Activated CD4-positive, alpha-beta T cell treated with anti-CD3 and anti-CD28 coated beads for 36 hours (primary cell): ENCODE measurements at regions not wholly inside any gene's neighbourhood (a gene's known extent, or its start where the extent isn't known, plus 50 kb on each side); places are given as distances from the start of the nearest gene placed in this dataset.

Experiments
- ATAC-seq: fragments of 200-7000 bp; cut with Tn5 transposase; one replicate; pipeline ENCODE4 v1.10.0; 2021; ENCODE audit warnings: mild to moderate bottlenecking, moderate library complexity
- CTCF ChIA-PET: fragments of 350-600 bp; sonication (Branson Sonifier 250); formaldehyde crosslinking; loops from one replicate; lab custom pipeline; 2021; ENCODE audit warnings: antibody characterized with exemption; lab: Charles Lee
- POLR2A ChIA-PET: fragments of 350-600 bp; sonication (Branson Sonifier 250); formaldehyde crosslinking; loops from one replicate; lab custom pipeline; 2021; ENCODE audit warnings: antibody characterized with exemption, inconsistent platforms; lab: Charles Lee
- DNase-seq: peaks from one replicate; pipeline ENCODE4 v3.0.0-alpha.2; 2020
- H3K27ac Mint-ChIP-seq: one replicate; pipeline ENCODE4 v1.8.0; 2021; ENCODE audit warnings: mixed read lengths
- H3K27me3 Mint-ChIP-seq: one replicate; pipeline ENCODE4 v1.8.0; 2021; ENCODE audit warnings: mixed read lengths
- H3K36me3 Mint-ChIP-seq: one replicate; pipeline ENCODE4 v1.8.0; 2021; ENCODE audit warnings: low read depth, mixed read lengths
- H3K4me1 Mint-ChIP-seq: one replicate; pipeline ENCODE4 v1.8.0; 2021; ENCODE audit warnings: mixed read lengths
- H3K4me3 Mint-ChIP-seq: one replicate; pipeline ENCODE4 v1.8.0; 2021; ENCODE audit warnings: mild to moderate bottlenecking, moderate library complexity, mixed read lengths
- H3K9me3 Mint-ChIP-seq: one replicate; pipeline ENCODE4 v1.8.0; 2021; ENCODE audit warnings: low read depth, mixed read lengths
- intact Hi-C, 2 experiments: fragments of 100-400 bp; cut with DNase I in 1 of 2; cut with micrococcal nuclease in 1 of 2; formaldehyde crosslinking; loops; one replicate each; pipeline versions ENCODE4 v1.14.2 to v1.15.1; 2022 to 2024; cut with DNase I, micrococcal nuclease

- ChIA-PET POLR2A (no interaction called here), CTCF (interaction anchor here (0.7 kb wide), 1 partner anchor 242 kb away, joined by 4 read pairs; no protein-coding TSS in a partner anchor)
- no peaks in the 10 kb centered on the region for H3K36me3 Mint-ChIP-seq
- ATAC-seq (no peak), DNase-seq (no peak)
- H3K4me3 Mint-ChIP-seq = no peak overlapping the region
- H3K9me3 Mint-ChIP-seq = no peaks in the 10 kb centered on the region
- H3K27me3 Mint-ChIP-seq = no peaks in the 10 kb centered on the region
- no peak overlapping the region for H3K27ac Mint-ChIP-seq
- intact Hi-C loops = no loop called here
- no peaks in the 10 kb centered on the region for H3K4me1 Mint-ChIP-seq
Measured at GRCh38 chr10:121096617-121097431, 245.7 kb downstream of the WDR11 start.

- H3K4me1 Mint-ChIP-seq = no peaks in the 10 kb centered on the region
- intact Hi-C loops = no loop called here
- no peak overlapping the region for H3K27ac Mint-ChIP-seq
- H3K27me3 Mint-ChIP-seq = no peaks in the 10 kb centered on the region
- DNase-seq = no peak
- ATAC-seq = no peak
- no peaks in the 10 kb centered on the region for H3K9me3 Mint-ChIP-seq
- ChIA-PET POLR2A (no interaction called here), CTCF (no interaction called here)
- no peak overlapping the region for H3K4me3 Mint-ChIP-seq
- H3K36me3 Mint-ChIP-seq = no peaks in the 10 kb centered on the region
Measured at GRCh38 chr10:121098211-121098610, 247.0 kb downstream of the WDR11 start.

DNA sequence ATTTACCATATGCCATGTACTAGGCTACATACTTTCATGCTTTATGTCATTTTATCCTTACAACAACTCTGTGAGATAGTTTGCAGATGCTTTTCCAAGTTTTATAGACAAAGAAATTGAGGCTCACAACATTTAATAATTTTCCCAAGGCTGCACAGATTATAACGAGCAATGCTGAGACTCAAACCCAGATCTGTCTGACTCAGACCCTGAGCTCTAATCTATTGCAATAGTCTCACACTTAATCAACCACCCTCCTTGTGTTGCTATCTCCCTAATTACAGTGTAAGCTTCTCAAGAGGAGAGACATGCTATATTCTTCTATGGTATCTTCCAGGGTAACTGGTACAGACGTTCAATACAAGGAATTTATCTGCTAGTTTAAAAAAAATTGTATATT lies 247.6 kb downstream of the WDR11 start:
- Mint-ChIP-seq H3K4me3 (no peak overlapping the region), H3K4me1 (no peaks in the 10 kb centered on the region), H3K36me3 (no peaks in the 10 kb centered on the region), H3K27me3 (no peaks in the 10 kb centered on the region), H3K9me3 (no peaks in the 10 kb centered on the region), H3K27ac (no peak overlapping the region)
- ChIA-PET POLR2A (no interaction called here), CTCF (no interaction called here)
- ATAC-seq (no peak), DNase-seq (no peak)
- intact Hi-C loops = no loop called here

DNA sequence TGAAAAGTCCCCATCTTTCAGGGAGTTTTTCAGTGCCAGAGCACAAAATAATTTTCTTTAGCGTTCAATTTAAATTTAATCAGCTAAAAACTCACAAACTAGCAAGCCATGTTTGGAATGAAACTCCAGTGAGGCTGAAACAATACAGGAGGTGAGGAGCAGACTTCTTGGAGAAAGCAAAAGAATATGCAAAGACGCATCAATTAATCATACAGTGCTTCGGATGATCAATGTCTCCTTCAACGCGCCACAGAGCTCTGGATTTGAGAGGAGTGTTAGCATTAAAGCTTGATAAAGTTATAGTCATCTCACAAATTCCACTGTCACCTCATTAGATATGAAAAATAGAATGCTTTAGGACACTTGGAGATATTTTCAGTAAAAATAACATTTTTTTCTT lies 248.0 kb downstream of the WDR11 start:
- no peaks in the 10 kb centered on the region for H3K36me3 Mint-ChIP-seq
- intact Hi-C loops = no loop called here
- no peak for ATAC-seq
- H3K9me3 Mint-ChIP-seq = no peaks in the 10 kb centered on the region
- no peak overlapping the region for H3K27ac Mint-ChIP-seq
- H3K4me1 Mint-ChIP-seq = no peaks in the 10 kb centered on the region
- H3K4me3 Mint-ChIP-seq = no peak overlapping the region
- POLR2A ChIA-PET = no interaction called here
- no peak for DNase-seq
- CTCF ChIA-PET = no interaction called here
- H3K27me3 Mint-ChIP-seq = no peaks in the 10 kb centered on the region

GRCh38 chr10:121099592-121099991 lies 248.4 kb downstream of the WDR11 start:
- H3K27ac Mint-ChIP-seq = no peak overlapping the region
- POLR2A ChIA-PET = no interaction called here
- H3K36me3 Mint-ChIP-seq = no peaks in the 10 kb centered on the region
- no peak for ATAC-seq
- no peak overlapping the region for H3K4me3 Mint-ChIP-seq
- CTCF ChIA-PET = no interaction called here
- no peak for DNase-seq
- no peaks in the 10 kb centered on the region for H3K9me3 Mint-ChIP-seq
- intact Hi-C loops = no loop called here
- H3K4me1 Mint-ChIP-seq = no peaks in the 10 kb centered on the region
- H3K27me3 Mint-ChIP-seq = no peaks in the 10 kb centered on the region

- CTCF ChIA-PET = no interaction called here
- no peak overlapping the region for H3K4me3 Mint-ChIP-seq
- no peaks in the 10 kb centered on the region for H3K36me3 Mint-ChIP-seq
Measured at GRCh38 chr10:121101561-121101960, 250.4 kb downstream of the WDR11 start.

DNA sequence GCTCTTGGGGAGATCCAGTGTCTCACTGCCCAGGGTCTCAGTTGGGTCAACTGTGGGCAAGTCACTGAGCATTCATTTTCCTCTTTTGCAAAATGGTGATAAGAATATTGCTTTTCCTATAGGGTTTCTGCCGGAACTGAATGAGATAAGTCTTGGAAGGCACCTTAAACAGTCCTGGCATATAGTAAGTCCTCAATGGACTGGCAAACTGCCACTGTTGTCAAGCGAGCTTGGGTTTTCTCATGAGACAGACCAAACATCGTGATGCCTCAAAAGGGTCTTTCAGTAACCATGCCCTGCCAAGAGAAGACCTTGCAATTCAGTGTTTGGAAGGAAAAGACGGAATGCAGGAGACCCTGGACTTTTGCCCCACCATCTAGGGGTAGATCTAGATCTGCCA lies 251.5 kb downstream of the WDR11 start:
- H3K4me3 Mint-ChIP-seq = no peak overlapping the region
- H3K36me3 Mint-ChIP-seq = no peaks in the 10 kb centered on the region
- intact Hi-C loops = no loop called here
- CTCF ChIA-PET = no interaction called here
- no peak for ATAC-seq
- no peak overlapping the region for H3K27ac Mint-ChIP-seq
- POLR2A ChIA-PET = no interaction called here
- DNase-seq = no peak
- H3K4me1 Mint-ChIP-seq = no peaks in the 10 kb centered on the region
- H3K27me3 Mint-ChIP-seq = peaks cover 2% of the 10 kb centered on the region
- H3K9me3 Mint-ChIP-seq = no peaks in the 10 kb centered on the region

More at GRCh38 chr10:121101561-121101960, 250.4 kb downstream of the WDR11 start:
- intact Hi-C loops = no loop called here
- DNase-seq (no peak), ATAC-seq (no peak)
- H3K4me1 Mint-ChIP-seq = no peaks in the 10 kb centered on the region
- POLR2A ChIA-PET = no interaction called here
- no peak overlapping the region for H3K27ac Mint-ChIP-seq
- no peaks in the 10 kb centered on the region for H3K9me3 Mint-ChIP-seq
- no peaks in the 10 kb centered on the region for H3K27me3 Mint-ChIP-seq

DNA sequence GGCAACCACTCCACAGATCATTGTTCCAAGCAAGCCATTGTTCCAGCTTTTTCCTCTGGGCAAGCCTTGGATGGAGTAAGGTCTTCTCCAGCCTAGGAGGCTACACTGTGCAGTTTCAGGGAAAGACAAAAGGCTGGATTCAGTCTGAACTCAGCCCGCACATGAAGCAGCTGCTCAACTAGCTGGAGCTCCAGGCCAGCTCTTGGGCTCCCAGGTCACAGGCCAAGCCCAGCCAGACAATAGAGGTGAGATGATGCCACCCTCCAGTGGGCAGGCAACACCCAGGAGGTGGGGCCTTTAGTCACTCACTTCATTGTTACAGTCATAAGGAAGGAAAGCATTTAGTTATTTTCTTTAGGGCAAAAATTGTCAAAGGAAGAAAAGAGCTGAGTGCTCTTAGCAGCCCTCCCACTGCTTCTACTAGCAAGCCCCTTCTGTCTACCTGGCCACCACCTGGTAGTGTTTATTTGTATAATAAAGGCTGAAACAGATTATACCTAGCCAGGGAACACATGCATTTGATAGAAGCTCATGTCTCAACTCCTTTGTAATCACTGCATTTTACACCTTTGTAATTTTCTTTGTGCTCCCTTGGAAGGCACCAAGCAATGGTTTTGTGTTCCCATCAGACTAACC lies 253.4 kb downstream of the WDR11 start:
- ChIA-PET POLR2A (no interaction called here), CTCF (no interaction called here)
- Mint-ChIP-seq H3K4me1 (no peaks in the 10 kb centered on the region), H3K9me3 (no peaks in the 10 kb centered on the region), H3K36me3 (no peaks in the 10 kb centered on the region), H3K27ac (no peak overlapping the region), H3K4me3 (no peak overlapping the region), H3K27me3 (peaks cover 4% of the 10 kb centered on the region)
- intact Hi-C loops = no loop called here
- DNase-seq = no peak
- no peak for ATAC-seq

DNA sequence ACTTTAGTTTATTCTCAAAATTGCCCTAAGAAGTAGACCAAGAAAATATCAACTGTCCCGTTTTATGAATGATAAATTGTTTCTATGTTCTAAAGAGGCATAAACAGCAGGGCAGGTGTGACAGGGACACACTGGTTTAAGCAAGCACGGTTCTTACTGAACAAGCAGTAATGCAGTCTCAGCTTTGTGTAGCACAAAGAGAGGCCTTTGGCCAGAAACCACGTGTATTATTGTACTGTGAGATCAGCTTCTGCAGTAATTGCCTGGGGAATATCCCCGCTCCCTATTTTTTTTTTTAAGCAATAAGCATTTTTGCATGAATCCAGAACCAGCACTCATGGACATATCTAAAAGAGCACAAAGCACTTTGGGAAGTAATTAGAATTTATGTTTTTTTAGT lies 255.4 kb downstream of the WDR11 start:
- no peak for DNase-seq
- ATAC-seq = no peak
- H3K27me3 Mint-ChIP-seq = peaks cover 4% of the 10 kb centered on the region
- peaks cover 1% of the 10 kb centered on the region for H3K9me3 Mint-ChIP-seq
- H3K4me1 Mint-ChIP-seq = no peaks in the 10 kb centered on the region
- no peak overlapping the region for H3K27ac Mint-ChIP-seq
- intact Hi-C loops = no loop called here
- H3K4me3 Mint-ChIP-seq = no peak overlapping the region
- ChIA-PET CTCF (interaction anchor here (0.6 kb wide), 1 partner anchor 155 kb away, joined by 3 read pairs; no protein-coding TSS in a partner anchor), POLR2A (no interaction called here)
- no peaks in the 10 kb centered on the region for H3K36me3 Mint-ChIP-seq

DNA sequence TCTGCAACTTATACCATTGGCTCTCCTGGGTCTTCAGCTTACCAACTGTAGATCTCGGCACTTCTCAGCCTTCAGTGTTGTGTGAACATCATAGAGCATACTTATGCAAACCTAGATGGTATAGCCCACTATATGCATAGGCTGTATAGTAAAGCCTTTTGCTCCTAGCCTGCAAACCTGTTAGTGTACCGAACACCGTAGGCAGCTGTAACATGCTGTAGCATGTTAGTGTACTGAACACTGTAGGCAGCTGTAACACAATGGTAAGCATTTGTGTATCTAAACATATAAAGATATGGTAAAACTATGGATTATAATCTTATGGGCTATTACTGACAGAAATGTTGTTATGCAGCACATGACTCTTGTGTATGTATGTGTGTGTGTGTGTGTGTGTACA lies 256.9 kb downstream of the WDR11 start:
- Mint-ChIP-seq H3K4me1 (no peaks in the 10 kb centered on the region), H3K9me3 (peaks cover 1% of the 10 kb centered on the region), H3K27me3 (peaks cover 4% of the 10 kb centered on the region), H3K4me3 (no peak overlapping the region), H3K27ac (no peak overlapping the region), H3K36me3 (no peaks in the 10 kb centered on the region)
- no peak for ATAC-seq
- intact Hi-C loops = no loop called here
- CTCF ChIA-PET = no interaction called here
- POLR2A ChIA-PET = no interaction called here
- no peak for DNase-seq

DNA sequence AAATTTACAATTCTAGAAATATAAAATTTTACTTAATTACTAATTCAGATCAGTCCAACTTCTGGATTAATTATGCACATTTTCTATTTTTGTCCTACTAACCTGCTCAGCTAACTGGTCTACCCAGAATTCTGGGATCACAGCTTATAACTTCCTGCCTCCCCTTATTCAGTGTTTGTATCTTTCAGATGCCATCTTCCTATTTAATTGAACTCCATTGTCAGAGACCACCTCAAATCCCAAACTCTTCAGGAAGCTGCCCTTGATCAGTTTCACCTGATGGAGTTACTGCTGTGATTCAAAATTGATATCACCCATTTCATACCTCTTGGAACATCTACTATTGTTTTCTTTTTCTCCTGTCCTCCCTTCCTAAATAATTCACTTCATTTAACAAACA lies 259.2 kb downstream of the WDR11 start:
- Mint-ChIP-seq H3K27ac (no peak overlapping the region), H3K4me1 (no peaks in the 10 kb centered on the region), H3K36me3 (no peaks in the 10 kb centered on the region), H3K9me3 (peaks cover 3% of the 10 kb centered on the region), H3K27me3 (peaks cover 4% of the 10 kb centered on the region), H3K4me3 (no peak overlapping the region)
- ChIA-PET CTCF (no interaction called here), POLR2A (no interaction called here)
- intact Hi-C loops = no loop called here
- DNase-seq (no peak), ATAC-seq (no peak)

GRCh38 chr10:121112136-121112535 lies 261.0 kb downstream of the WDR11 start:
- Mint-ChIP-seq H3K9me3 (peaks cover 11% of the 10 kb centered on the region), H3K4me1 (no peaks in the 10 kb centered on the region), H3K27me3 (peaks cover 5% of the 10 kb centered on the region), H3K36me3 (no peaks in the 10 kb centered on the region), H3K4me3 (no peak overlapping the region), H3K27ac (no peak overlapping the region)
- CTCF ChIA-PET = no interaction called here
- DNase-seq = no peak
- intact Hi-C loops = no loop called here
- POLR2A ChIA-PET = no interaction called here
- ATAC-seq = no peak
